ENCODE measurements at regions not wholly inside any gene's neighbourhood (a gene's known extent, or its start where the extent isn't known, plus 50 kb on each side); places are given as distances from the start of the nearest gene placed in this dataset.
"Not testable (repeated sequence)": the region's sequence is repeated elsewhere in the genome, so short reads cannot be mapped to it uniquely, and the experiment has no call there.

DNA sequence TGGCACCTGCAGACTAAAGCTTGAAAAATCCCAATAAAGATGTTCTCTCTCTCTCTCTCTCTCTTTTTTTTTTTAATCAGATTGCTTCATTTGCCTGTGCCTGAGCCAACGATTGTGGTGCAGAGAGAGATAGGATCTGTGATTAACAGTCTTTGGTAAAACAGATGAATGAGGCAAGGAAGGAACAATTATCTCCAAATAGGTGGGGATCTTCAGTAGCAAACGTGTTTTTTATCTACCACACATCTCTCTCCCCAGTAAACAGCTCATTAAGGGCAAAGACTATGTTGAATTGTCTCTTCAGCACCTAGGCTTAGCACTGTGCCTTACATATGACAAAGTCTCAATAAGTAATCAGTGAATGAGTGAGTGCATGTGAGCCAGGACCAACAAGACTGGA is 96.3 kb downstream of the SMIM20 start:
- Histone ChIP-seq H3K9me3 (no peaks in the 10 kb centered on the region), H3K27me3 (no peaks in the 10 kb centered on the region), H3K36me3 (no peaks in the 10 kb centered on the region), H3K4me3 (no peak overlapping the region), H3K4me1 (peaks cover 8% of the 10 kb centered on the region), H3K27ac (no peak overlapping the region)
- intact Hi-C loops (cut with DNase I): no loop called here
- DNase-seq (ENCODE audit: extremely low spot score in 2 of 2): no peak
- TF ChIP-seq POLR2A (IDR thresholded peaks at IDR 0.05) (no peak), POLR2AphosphoS5 (IDR thresholded peaks at IDR 0.05; ENCODE audit: insufficient read depth in 1 of 2, low read depth in 1 of 2) (no peak)
- TF ChIP-seq, protein P1, sequence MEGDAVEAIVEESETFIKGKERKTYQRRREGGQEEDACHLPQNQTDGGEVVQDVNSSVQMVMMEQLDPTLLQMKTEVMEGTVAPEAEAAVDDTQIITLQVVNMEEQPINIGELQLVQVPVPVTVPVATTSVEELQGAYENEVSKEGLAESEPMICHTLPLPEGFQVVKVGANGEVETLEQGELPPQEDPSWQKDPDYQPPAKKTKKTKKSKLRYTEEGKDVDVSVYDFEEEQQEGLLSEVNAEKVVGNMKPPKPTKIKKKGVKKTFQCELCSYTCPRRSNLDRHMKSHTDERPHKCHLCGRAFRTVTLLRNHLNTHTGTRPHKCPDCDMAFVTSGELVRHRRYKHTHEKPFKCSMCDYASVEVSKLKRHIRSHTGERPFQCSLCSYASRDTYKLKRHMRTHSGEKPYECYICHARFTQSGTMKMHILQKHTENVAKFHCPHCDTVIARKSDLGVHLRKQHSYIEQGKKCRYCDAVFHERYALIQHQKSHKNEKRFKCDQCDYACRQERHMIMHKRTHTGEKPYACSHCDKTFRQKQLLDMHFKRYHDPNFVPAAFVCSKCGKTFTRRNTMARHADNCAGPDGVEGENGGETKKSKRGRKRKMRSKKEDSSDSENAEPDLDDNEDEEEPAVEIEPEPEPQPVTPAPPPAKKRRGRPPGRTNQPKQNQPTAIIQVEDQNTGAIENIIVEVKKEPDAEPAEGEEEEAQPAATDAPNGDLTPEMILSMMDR (IDR thresholded peaks at IDR 0.05): no peak

DNA sequence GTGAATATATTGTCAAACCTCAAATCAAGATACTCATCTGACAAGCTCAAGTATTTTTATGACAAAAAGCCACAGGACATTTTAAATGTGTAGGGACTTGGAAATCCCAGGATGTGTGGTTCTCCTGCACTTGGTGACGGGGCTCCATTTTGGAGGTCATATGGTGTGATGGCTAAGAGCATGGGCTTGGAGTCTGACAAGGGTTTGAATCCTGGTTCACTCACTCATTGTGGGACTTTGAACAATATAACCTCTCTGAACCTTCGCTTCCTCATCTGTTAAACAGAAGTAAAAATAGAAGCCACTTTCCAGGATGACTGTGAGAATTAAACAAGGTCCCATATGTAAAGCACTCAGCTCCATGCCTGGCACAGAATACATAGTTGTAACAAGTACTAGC is 99.6 kb downstream of the SMIM20 start:
- Histone ChIP-seq H3K9me3 (no peaks in the 10 kb centered on the region), H3K4me3 (no peak overlapping the region), H3K36me3 (no peaks in the 10 kb centered on the region), H3K27ac (no peak overlapping the region), H3K4me1 (peaks cover 13% of the 10 kb centered on the region), H3K27me3 (no peaks in the 10 kb centered on the region)
- intact Hi-C loops (cut with DNase I): no loop called here
- TF ChIP-seq, protein P1 (IDR thresholded peaks at IDR 0.05): no peak
- TF ChIP-seq POLR2AphosphoS5 (IDR thresholded peaks at IDR 0.05; ENCODE audit: insufficient read depth in 1 of 2, low read depth in 1 of 2): no peak
- no peak for TF ChIP-seq POLR2A (IDR thresholded peaks at IDR 0.05)
- peak in 1 of 2 donors; percentile 29 for DNase-seq (ENCODE audit: extremely low spot score in 2 of 2)

DNA sequence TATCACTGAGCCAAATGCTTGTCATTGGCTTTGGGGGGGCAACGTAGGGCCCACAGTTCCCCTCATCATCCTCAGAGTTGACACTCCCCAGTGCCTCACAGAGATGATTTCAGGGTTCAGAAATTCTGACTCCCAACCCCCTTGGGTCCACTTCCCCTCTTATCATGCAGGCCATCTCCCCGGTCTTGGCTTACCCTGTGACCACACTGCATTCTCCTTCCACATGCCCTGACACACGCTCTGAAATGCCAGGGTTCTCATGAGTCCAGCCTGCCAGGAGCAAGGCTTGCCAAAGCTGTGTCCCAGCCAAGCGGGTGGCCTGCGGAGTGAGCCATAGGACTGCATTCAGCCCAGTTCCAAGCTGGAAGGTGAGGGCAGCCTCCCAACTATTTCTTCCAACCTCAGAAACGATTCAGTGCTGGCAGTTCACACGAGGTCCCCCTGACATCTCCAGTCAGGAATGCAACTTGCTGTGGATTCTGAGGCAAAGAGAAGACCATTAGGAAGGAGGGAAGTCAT is 101.2 kb downstream of the SMIM20 start:
- Histone ChIP-seq H3K4me3 (no peak overlapping the region), H3K36me3 (no peaks in the 10 kb centered on the region), H3K4me1 (peaks cover 13% of the 10 kb centered on the region), H3K27ac (no peak overlapping the region), H3K9me3 (no peaks in the 10 kb centered on the region), H3K27me3 (no peaks in the 10 kb centered on the region)
- TF ChIP-seq, protein P1 (IDR thresholded peaks at IDR 0.05): no peak
- TF ChIP-seq POLR2AphosphoS5 (IDR thresholded peaks at IDR 0.05; ENCODE audit: insufficient read depth in 1 of 2, low read depth in 1 of 2): peak in 1 of 2 donors; percentile 52
- TF ChIP-seq POLR2A (IDR thresholded peaks at IDR 0.05): no peak
- intact Hi-C loops (cut with DNase I): no loop called here
- peak in 1 of 2 donors; percentile 86 for DNase-seq (ENCODE audit: extremely low spot score in 2 of 2)

DNA sequence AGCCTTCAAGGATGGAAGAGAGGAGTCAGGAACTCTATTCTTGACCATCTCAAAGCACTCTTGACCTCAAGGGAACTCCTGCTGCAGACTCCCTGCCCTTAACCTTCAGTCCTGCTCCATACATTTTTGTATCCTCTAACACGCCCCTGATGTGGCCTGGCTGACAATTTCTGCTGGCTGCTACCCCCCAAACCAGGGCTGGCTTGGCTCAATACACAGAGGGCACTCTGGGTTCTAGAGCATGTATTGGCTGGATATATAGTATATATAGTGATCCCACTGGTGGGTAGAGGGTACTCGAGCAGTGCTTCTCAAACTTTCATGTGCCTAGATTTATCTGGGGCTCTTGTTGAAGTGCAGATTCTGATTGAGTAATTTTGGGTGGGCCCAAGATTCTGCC is 101.9 kb downstream of the SMIM20 start:
- Histone ChIP-seq H3K4me1 (peaks cover 19% of the 10 kb centered on the region), H3K4me3 (no peak overlapping the region), H3K27ac (no peak overlapping the region), H3K27me3 (no peaks in the 10 kb centered on the region), H3K9me3 (no peaks in the 10 kb centered on the region), H3K36me3 (no peaks in the 10 kb centered on the region)
- TF ChIP-seq POLR2A (IDR thresholded peaks at IDR 0.05) (no peak), POLR2AphosphoS5 (IDR thresholded peaks at IDR 0.05; ENCODE audit: insufficient read depth in 1 of 2, low read depth in 1 of 2) (no peak)
- TF ChIP-seq, protein P1 (IDR thresholded peaks at IDR 0.05): no peak
- DNase-seq (ENCODE audit: extremely low spot score in 2 of 2): peak in 1 of 2 donors; percentile 60
- intact Hi-C loops (cut with DNase I): no loop called here

DNA sequence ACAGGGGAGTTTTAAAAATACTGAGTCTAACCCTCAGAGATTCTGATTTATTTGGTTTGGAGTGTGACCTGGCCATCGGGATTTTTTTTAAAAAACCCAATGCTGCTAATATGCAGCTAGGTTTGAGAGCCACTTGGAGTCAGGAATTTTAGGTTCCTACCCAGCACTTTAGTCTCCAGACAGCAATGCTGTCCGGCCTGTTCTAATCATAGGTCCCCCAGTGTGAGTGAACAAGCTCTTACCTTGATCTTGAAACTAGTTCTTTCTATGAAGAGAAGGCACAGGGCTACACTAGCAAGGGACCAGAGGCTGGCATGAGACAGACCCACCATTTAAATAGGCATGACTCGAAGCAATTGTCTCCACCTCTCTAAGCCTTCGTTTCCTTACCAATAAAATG is 103.5 kb downstream of the SMIM20 start:
- Histone ChIP-seq H3K27ac (no peak overlapping the region), H3K27me3 (no peaks in the 10 kb centered on the region), H3K36me3 (no peaks in the 10 kb centered on the region), H3K4me1 (peaks cover 34% of the 10 kb centered on the region), H3K4me3 (no peak overlapping the region), H3K9me3 (no peaks in the 10 kb centered on the region)
- intact Hi-C loops (cut with DNase I): no loop called here
- peak in 1 of 2 donors; percentile 49 for DNase-seq (ENCODE audit: extremely low spot score in 2 of 2)
- TF ChIP-seq POLR2AphosphoS5 (IDR thresholded peaks at IDR 0.05; ENCODE audit: insufficient read depth in 1 of 2, low read depth in 1 of 2) (no peak), POLR2A (IDR thresholded peaks at IDR 0.05) (no peak)
- TF ChIP-seq, protein P1 (IDR thresholded peaks at IDR 0.05): no peak

DNA sequence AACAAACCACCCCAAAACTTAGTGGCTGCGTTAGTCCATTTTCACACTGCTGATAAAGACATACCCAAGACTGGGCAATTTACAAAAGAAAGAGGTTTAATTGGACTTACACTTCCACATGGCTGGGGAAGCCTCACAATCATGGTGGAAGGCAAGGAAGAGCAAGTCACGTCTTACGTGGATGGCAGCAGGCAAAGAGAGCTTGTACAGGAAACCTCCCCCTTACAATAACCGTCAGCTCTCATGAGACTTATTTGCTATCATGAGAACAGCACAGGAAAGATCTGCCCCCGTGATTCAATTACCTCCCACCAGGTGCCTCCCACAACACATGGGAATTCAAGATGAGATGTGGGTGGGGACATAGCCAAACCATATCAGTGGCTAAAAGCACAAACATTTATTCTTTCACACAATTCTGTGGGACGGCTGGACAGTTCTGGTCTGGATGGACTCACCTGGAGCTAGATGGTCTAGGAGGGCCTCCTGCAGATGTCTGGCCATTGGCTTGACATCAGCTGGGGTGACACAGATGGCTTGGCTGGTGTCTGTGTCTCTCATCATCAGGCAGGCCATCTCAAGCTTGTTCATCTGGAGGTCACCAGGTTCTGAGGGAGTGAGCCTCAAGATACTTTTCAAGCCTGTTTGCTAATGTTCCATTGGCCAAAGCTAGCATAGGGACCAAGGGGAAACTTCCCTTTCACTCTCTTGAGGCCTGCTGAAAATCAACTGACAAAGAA is 104.1 kb downstream of the SMIM20 start:
- DNase-seq (ENCODE audit: extremely low spot score in 2 of 2): peak in 1 of 2 donors; percentile 74

More for the DNA sequence above, 104.1 kb downstream of the SMIM20 start:
- H3K27me3 ChIP-seq; H3K27ac ChIP-seq; H3K4me3 ChIP-seq; H3K9me3 ChIP-seq; intact Hi-C loops (cut with DNase I); H3K36me3 ChIP-seq: not testable (repeated sequence)
- H3K4me1 ChIP-seq: peaks cover 40% of the 10 kb centered on the region

All from vagina (tissue), 2 donors.